GM18909 (cell line): ENCODE measurements at regions not wholly inside any gene's neighbourhood (a gene's known extent, or its start where the extent isn't known, plus 50 kb on each side); places are given as distances from the start of the nearest gene placed in this dataset.
"Not testable (repeated sequence)": the region's sequence is repeated elsewhere in the genome, so short reads cannot be mapped to it uniquely, and the experiment has no call there.

Source experiments
- ATAC-seq: cut with Tn5 transposase; IDR thresholded peaks from one replicate; pipeline ENCODE4 v1.9.1; 2021; ENCODE audit warnings: mild to moderate bottlenecking; ENCODE audit not compliant: unreplicated experiment, poor library complexity

GRCh38 chr3:66552846-66553245 lies 52.0 kb upstream of the LRIG1 start:
- ATAC-seq, result no peak

- ATAC-seq, result no peak
These were observed 52.8 kb upstream of the LRIG1 start for GRCh38 chr3:66553441-66554113.

GRCh38 chr3:66554178-66554577 lies 53.4 kb upstream of the LRIG1 start:
- no peak for ATAC-seq

- no peak for ATAC-seq
These were observed 54.5 kb upstream of the LRIG1 start for GRCh38 chr3:66555214-66555844.

GRCh38 chr3:66557170-66557569 lies 56.3 kb upstream of the LRIG1 start:
- no peak for ATAC-seq

GRCh38 chr3:66559924-66560323 lies 59.1 kb upstream of the LRIG1 start:
- ATAC-seq, result not testable (repeated sequence)

- no peak for ATAC-seq
These were observed 60.5 kb upstream of the LRIG1 start for GRCh38 chr3:66561367-66561766.

GRCh38 chr3:66565301-66565700 lies 64.5 kb upstream of the LRIG1 start:
- ATAC-seq, result no peak

GRCh38 chr3:66567077-66567476 lies 66.3 kb upstream of the LRIG1 start:
- no peak for ATAC-seq

GRCh38 chr3:66572090-66572675 lies 71.4 kb upstream of the LRIG1 start:
- no peak for ATAC-seq

- ATAC-seq, result no peak
These were observed 72.3 kb upstream of the LRIG1 start for GRCh38 chr3:66572938-66573710.

GRCh38 chr3:66574091-66574490 lies 73.3 kb upstream of the LRIG1 start:
- no peak for ATAC-seq

- no peak for ATAC-seq
These were observed 76.8 kb upstream of the LRIG1 start for GRCh38 chr3:66577426-66578203.

- no peak for ATAC-seq
These were observed 80.4 kb upstream of the LRIG1 start for GRCh38 chr3:66581256-66581655.

GRCh38 chr3:66582721-66583423 lies 82.0 kb upstream of the LRIG1 start:
- ATAC-seq, result peak; percentile 96

GRCh38 chr3:66583424-66584040 lies 82.7 kb upstream of the LRIG1 start:
- ATAC-seq, result no peak

GRCh38 chr3:66585520-66586095 lies 84.8 kb upstream of the LRIG1 start:
- ATAC-seq, result no peak

GRCh38 chr3:66586853-66587252 lies 86.0 kb upstream of the LRIG1 start:
- ATAC-seq, result no peak

GRCh38 chr3:66588340-66588847 lies 87.6 kb upstream of the LRIG1 start:
- no peak for ATAC-seq
